NCI-H187 treated with DMSO at 0.1 percent for 48 hours (cell line): ENCODE measurements at regions not wholly inside any gene's neighbourhood (a gene's known extent, or its start where the extent isn't known, plus 50 kb on each side); places are given as distances from the start of the nearest gene placed in this dataset.

Experiments used
- DNase-seq: peaks from one replicate; lab custom pipeline; 2025; lab: John Stamatoyannopoulos, UW

GRCh38 chr13:73286942-73287620 is 228.3 kb downstream of the KLF5 start:
- DNase-seq, result no peak

- no peak for DNase-seq
These were observed 227.4 kb downstream of the KLF5 start for GRCh38 chr13:73286177-73286576.

- DNase-seq, result no peak
These were observed 225.5 kb downstream of the KLF5 start for GRCh38 chr13:73284081-73284874.

- no peak for DNase-seq
These were observed 224.8 kb downstream of the KLF5 start for GRCh38 chr13:73283636-73284035.

- no peak for DNase-seq
These were observed 222.9 kb downstream of the KLF5 start for GRCh38 chr13:73281746-73282145.

- no peak for DNase-seq
These were observed 219.4 kb downstream of the KLF5 start for GRCh38 chr13:73278186-73278585.

- DNase-seq, result no peak
These were observed 216.4 kb downstream of the KLF5 start for GRCh38 chr13:73275163-73275562.

GRCh38 chr13:73274147-73274546 is 215.3 kb downstream of the KLF5 start:
- no peak for DNase-seq

- no peak for DNase-seq
These were observed 214.9 kb downstream of the KLF5 start for GRCh38 chr13:73273745-73274144.

- no peak for DNase-seq
These were observed 214.5 kb downstream of the KLF5 start for GRCh38 chr13:73273276-73273675.

- DNase-seq, result peak; percentile 57
These were observed 214.0 kb downstream of the KLF5 start for GRCh38 chr13:73272831-73273230.

- no peak for DNase-seq
These were observed 209.5 kb downstream of the KLF5 start for GRCh38 chr13:73268306-73268705.

- no peak for DNase-seq
These were observed 207.9 kb downstream of the KLF5 start for GRCh38 chr13:73266640-73267180.

GRCh38 chr13:73262862-73263627 is 204.2 kb downstream of the KLF5 start:
- no peak for DNase-seq

GRCh38 chr13:73261739-73262216 is 203.0 kb downstream of the KLF5 start:
- no peak for DNase-seq

- no peak for DNase-seq
These were observed 200.5 kb downstream of the KLF5 start for GRCh38 chr13:73259061-73260017.

- DNase-seq, result no peak
These were observed 199.6 kb downstream of the KLF5 start for GRCh38 chr13:73258406-73258805.

- DNase-seq, result no peak
These were observed 196.0 kb downstream of the KLF5 start for GRCh38 chr13:73254827-73255226.

- DNase-seq, result no peak
These were observed 192.9 kb downstream of the KLF5 start for GRCh38 chr13:73251626-73252265.

GRCh38 chr13:73250061-73250460 is 191.3 kb downstream of the KLF5 start:
- DNase-seq, result no peak
